GM21786 (cell line): ENCODE measurements at regions not wholly inside any gene's neighbourhood (a gene's known extent, or its start where the extent isn't known, plus 50 kb on each side); places are given as distances from the start of the nearest gene placed in this dataset.
"Not testable (repeated sequence)": the region's sequence is repeated elsewhere in the genome, so short reads cannot be mapped to it uniquely, and the experiment has no call there.

Experiments used
- ATAC-seq: cut with Tn5 transposase; IDR thresholded peaks from one replicate; pipeline ENCODE4 v1.9.1; 2021; ENCODE audit not compliant: unreplicated experiment

DNA sequence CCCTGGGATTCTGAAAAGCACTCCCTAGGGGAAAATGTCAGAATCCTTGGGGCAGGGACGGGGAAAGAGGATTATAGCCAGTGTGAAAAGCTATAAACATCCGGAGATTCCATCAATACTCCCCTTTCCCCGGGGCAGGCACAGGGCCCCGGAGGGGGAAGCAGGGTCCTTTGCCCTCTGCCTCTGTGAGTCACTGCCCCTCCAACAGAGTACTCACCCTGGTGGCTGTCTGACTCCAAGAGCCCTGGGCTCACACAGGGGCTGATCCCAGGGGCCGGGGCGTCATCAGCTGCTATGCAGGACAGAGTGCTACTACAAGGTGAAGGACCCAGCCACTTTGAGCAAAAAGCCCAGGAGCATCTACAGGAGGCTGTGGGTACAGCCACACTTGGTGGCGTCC lies 133.0 kb upstream of the PRR20G start:
- no peak for ATAC-seq

DNA sequence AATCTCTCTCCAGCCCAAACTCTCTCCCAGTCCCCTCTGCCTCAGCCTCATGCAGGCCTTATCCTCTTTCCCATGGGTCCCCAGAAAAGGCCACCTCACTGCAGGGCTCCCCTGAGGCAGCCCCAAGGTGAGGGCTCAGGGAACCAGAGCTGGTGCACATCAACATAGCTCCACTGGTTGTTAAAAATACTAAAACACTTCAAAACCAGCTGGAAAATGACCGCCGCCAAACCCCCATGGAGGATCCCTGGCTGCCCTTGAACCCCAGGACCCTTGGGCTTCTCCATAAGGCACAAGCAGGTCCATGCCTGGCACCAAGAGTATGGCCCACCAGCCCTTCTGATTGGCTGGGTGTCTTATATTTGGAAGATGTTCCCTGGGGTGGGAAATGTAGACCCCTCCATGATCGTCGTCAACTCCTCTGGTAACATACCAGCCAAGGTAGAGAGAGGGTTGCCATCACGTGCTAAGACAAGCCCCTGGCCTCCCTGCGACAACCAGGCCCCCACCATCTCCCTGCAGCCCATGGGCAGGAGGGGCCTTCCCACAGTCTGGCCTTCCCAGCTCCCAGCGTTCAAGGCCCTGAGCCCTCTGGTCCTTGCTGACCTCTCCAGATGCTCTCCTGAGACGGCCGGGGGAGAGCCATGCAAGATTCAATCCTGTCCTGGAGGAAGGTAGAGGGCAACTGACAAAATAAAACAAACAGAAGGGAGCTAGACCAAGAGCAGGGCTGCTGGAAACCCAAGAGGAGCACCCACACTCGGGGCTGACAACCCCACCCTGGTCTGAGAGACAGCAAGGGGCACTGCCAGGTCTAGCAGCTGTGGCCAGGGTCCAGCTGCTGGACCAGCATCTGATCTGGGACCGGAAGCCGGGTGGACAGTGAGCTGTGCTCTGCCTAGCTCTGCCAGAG lies 132.1 kb upstream of the PRR20G start:
- no peak for ATAC-seq

- ATAC-seq, result no peak
These were observed 131.3 kb upstream of the PRR20G start for GRCh38 chr3:127419182-127419581.

DNA sequence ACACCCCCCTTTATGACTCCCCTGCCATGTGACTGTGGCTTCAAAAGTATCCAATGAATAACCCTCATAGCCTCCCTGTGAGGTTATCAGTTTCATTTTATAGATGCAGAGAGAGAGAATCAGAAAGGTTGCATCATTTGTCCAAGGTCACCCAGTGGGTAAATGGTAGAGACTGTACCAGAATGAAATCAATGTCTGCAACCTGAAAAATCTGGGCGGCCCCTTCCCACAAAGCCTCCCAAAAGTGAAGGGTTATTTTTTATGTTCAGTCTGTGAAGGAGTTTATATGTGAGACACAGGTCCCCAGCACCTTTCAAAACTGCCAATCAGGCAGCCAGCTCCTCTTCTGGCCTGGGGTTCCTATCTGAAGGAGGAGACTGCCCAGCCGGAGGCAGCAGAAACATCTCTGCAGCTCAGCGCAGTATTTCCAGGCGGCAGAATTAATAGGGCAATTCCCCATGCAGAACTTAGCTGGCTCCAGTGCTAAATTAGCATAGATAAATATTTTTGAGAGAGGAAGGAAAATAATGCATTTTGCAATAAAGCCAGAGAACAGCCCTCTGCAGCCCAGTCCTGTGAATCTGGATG lies 130.8 kb upstream of the PRR20G start:
- ATAC-seq, result no peak

GRCh38 chr3:127417709-127418559 lies 130.1 kb upstream of the PRR20G start:
- no peak for ATAC-seq

DNA sequence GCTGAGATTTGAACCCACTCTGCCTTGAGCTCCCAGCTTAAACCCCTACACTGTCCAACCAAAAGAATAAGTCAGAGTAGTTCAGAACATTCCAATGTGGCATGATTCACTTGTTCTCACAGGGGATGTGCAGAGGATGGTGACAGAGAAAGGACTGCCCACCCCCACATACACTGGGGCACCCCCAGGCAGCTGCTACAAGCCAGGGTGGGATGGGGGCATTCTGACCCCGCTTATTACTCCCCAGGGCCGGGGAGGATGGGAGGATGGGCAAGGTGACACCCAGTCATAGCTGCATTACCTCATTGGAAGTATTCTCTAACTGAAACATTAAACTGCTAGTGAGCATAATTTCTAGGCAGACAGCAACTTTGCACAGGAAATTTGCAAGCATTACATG lies 126.0 kb upstream of the PRR20G start:
- no peak for ATAC-seq

- no peak for ATAC-seq
These were observed 125.5 kb upstream of the PRR20G start for GRCh38 chr3:127413318-127413673.

GRCh38 chr3:127412578-127413317 lies 124.9 kb upstream of the PRR20G start:
- ATAC-seq, result no peak

DNA sequence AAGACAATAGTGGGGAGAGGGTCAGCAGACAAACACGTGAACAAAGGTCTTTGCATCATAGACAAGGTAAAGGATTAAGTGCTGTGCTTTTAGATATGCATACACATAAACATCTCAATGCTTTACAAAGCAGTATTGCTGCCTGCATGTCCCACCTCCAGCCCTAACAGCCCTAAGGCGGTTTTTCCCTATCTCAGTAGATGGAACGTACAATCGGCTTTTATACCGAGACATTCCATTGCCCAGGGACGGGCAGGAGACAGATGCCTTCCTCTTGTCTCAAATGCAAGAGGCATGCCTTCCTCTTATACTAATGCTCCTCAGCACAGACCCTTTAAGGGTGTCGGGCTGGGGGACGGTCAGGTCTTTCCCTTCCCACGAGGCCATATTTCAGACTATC lies 124.0 kb upstream of the PRR20G start:
- ATAC-seq, result not testable (repeated sequence)

DNA sequence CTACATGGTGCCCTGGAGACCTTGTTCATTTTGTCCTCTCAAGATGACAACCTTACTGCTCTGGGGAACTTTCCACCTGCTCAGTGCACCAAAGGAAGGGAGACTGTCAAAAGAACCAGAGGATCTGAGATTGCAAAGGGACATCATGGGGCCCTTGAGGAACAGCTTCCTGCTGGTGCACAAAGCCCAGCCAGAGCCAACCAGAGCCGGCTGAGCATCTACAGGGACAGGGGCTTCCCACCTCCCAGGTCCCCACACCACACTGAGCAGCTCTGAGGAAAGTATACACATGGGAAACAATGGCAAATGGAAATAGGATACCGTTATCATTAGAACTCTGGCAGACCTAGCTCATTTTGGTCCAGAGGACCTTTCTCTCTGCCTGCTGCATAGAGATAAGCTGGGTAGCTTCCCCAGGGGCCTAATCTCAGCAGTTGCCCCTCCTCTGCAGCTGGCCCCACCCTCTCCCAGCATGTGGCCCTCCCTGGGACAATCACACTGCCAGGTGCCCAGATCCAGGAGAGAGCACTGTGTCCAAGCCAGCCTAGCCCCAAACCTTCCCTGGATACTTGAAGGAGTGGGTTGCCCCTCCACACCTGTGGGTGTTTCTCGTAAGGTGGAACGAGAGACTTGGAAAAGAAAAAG lies 123.4 kb upstream of the PRR20G start:
- no peak for ATAC-seq

- ATAC-seq, result no peak
These were observed 122.8 kb upstream of the PRR20G start for GRCh38 chr3:127410678-127411077.

DNA sequence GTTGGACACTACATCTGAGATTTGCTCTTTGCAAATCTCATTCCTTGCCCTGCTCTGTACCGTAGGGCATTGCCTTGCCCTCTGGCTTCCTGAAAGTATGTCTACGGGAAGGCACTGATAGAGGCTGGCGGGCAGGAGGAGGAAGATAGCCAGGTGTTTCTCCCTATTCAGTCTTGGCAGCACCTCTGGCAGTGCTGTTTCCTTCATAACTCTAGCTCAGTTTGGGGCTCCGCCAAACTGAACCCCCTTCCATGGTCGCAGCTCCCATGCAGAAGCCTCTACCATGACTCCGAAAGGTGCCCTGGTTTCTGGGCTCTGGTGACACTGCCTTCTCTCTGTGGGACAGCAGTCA lies 122.3 kb upstream of the PRR20G start:
- no peak for ATAC-seq

DNA sequence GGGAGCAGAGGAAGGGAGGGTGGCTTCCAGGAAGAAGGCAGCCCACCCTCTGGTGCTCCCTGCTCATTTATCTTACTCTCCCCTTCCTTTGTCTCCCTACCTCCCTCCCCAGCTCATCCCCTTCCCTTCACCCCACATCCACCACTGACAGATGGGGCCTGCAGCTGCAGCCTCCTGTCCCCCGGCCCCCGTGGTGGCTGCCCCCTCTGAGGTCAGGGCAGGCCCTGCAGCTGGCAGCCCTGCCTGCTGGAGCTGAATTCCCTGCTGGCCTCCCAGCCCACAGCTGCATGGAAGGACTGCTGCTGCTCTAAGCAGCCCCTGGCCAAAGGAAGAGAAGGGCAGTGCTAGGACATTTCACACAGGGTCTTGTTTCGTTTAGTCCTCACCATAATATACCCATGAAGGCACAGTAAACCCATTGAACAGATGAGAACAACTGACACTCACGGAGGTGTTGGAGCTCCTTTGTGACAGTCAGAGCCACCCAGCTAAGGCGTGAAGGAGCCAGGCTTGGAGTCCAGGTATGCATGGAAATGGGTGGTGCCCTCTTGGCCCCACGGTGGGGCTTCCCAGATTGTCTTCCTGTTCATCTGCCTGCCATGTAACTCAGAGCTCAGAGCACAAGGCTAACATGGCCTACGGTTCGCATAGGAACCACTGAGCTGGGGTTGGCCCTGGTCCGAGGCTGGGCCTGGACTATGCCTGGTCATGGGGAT lies 121.7 kb upstream of the PRR20G start:
- no peak for ATAC-seq

DNA sequence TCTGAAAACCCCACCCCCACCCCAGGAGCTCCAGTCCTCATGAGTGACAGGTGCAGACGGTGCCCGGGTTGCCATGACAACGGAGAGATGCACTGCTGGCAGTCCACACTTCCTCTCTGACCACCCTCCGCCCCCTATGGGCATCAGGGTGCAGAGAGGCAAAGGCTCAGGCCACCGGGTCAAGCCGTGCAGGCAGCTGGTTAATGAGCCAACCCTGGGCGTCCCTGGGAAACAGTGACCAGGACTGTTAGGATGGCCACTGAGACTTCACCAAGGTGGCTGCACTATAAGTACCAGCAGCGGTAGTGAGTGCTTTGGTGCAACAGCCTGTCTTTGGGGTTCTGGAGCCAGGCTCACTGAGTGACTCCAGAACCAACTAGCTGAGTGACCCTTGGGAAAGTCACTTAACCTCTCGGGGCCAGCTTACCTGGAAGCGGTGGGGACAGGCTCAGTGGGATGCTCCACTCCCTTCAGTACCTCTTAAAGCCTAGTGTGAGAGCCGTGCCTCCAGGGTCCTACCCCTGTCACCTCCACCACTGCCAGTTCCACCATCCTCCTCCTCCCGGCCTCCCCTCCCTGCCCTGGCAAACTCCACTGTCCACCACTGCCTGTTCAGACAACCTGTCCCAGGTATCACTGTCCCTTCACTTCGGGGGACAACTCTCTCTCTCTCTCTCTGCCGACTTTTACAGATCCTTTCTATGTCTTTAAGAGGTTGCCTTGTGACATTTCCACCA lies 121.0 kb upstream of the PRR20G start:
- ATAC-seq, result no peak

GRCh38 chr3:127408022-127408683 lies 120.3 kb upstream of the PRR20G start:
- no peak for ATAC-seq

DNA sequence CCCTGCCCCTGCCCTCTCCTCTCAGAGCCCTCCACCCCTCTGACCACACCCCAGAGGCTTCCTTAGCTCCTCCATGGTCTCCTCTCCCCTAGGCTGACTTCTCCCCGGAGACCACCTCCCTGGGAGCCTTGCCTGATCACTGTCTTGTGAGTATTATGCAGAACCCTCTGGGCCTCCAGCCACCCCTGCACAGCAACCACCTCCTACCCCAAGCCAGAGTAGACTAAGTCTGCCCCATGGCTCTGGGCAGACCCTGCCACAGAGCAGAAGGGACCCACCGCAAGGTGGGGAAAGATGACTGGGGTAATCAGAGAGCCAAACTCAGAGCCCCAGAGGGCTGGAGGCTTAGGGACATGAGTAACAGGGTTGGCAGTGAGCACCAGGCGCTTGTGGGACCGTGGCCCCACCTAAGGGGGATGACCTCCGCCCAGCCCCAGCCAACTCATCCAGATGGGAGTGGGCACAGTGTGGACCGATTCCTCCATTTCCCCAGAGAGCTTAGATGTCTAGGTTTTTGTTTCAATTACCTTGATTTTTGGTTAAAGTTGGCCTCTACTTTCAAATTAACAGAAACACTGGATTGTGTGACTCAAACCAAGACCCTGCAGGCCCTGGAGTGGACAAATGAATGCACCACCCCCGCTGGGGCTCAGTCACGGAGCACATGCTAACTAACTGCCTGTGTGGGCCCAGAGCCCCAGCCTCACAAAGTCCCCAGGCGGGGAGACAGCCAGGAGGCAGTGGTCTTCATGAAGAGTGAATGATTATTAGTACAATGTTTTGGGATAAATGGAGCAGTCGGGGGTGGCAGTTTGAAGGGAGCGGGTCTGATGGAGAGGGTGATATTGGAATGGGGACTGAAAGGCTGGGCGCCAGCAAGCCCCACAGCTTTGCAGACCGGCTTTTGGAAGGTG lies 119.4 kb upstream of the PRR20G start:
- no peak for ATAC-seq

- ATAC-seq, result no peak
These were observed 118.6 kb upstream of the PRR20G start for GRCh38 chr3:127406309-127407025.
